ENCODE measurements at regions not wholly inside any gene's neighbourhood (a gene's known extent, or its start where the extent isn't known, plus 50 kb on each side); places are given as distances from the start of the nearest gene placed in this dataset.

DNA sequence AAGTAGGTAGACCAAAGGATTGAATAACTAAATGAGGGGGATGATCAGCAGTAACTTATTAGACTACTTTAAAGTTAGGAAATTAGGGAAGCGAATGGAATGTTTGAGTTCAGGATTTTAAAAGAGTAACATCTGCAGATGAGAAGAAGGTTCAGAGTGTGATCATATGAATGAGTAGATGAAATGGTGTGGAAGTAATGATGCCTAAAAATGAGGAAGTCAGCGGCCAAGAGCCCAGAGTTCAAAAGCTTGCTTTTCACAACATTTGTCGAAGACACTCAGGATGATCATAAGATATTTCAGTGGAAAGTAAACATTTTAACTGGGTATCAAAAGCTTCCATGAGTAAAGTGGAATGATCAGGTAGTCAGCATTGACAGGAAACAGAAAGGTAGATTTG, 299.4 kb downstream of the LRRIQ3 start:
- RAD21 ChIA-PET (ENCODE audit: unreplicated experiment): no interaction called here

DNA sequence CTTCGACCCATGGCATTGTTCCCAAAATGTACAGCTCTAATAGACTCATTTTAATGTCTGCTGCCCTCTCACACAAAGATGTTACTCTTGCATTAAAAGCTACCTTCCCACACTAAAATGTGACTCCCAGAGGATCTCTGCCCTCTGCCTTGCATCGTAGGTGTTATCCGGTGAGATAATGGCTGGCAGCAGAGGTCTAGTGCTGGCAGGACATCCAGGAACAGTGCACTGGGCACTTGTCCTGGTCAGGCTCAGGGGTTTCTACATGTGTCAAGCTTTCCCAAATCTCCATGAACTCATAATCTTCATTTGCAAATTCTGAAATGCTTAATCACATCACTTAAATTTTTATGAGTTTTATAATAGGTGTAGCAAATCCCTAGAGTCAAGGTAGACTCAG, 310.6 kb downstream of the LRRIQ3 start:
- H3K4me2 ChIP-seq (ENCODE audit: control insufficient read depth, insufficient read depth): no peak overlapping the region
- no peaks in the 10 kb centered on the region for H3K79me2 ChIP-seq (ENCODE audit: control insufficient read depth, insufficient read depth, low read length)
- H4K20me1 ChIP-seq (ENCODE audit: control insufficient read depth, insufficient read depth): no peaks in the 10 kb centered on the region
- BruUV-seq (replicated peaks): no TSS peak
- SMC1A ChIA-PET (ENCODE audit: uncharacterized antibody, unreplicated experiment): interaction anchor here (0.9 to 1.5 kb wide), 3 partner anchors 11 to 15 kb away, joined by 3 to 4 read pairs (median 3); no protein-coding TSS in a partner anchor
- FAIRE-seq (no peak), ATAC-seq (no peak), DNase-seq (ENCODE audit: low read depth, low spot score) (no peak)
- CTCF ChIA-PET: no interaction called here
- H3K4me3 ChIP-seq: no peak overlapping the region
- WGBS (ENCODE audit: insufficient coverage, insufficient replicate concordance, low lambda C conversion rate, missing lambda C conversion rate): 31% methylated on average over 3 of the region's 3 CpGs
- no peaks in the 10 kb centered on the region for H3K4me1 ChIP-seq (ENCODE audit: control insufficient read depth, insufficient read depth, low read length)
- intact Hi-C loops (cut with micrococcal nuclease; ENCODE audit: unreplicated experiment) (no loop called here), in situ Hi-C loops (cut with MboI) (no loop called here)
- H3K27me3 ChIP-seq (replicated peaks in 1 of 2; ENCODE audit: control insufficient read depth in 2 of 2, insufficient read depth in 2 of 2, low read length in 1 of 2): no peaks in the 10 kb centered on the region
- POLR2A ChIA-PET: no interaction called here
- H3K9ac ChIP-seq (ENCODE audit: control insufficient read depth, insufficient read depth, low read length): no peak overlapping the region
- no peaks in the 10 kb centered on the region for H3K36me3 ChIP-seq (ENCODE audit: control insufficient read depth in 2 of 2, insufficient read depth in 2 of 2, low read length in 1 of 2)
- H3K27ac ChIP-seq (ENCODE audit: control insufficient read depth, insufficient read depth): no peak overlapping the region
- RAD21 ChIA-PET (ENCODE audit: unreplicated experiment): no interaction called here
- H3K9me3 ChIP-seq (replicated peaks; ENCODE audit: control insufficient read depth, insufficient read depth, low read length): no peaks in the 10 kb centered on the region
- H2AFZ ChIP-seq (ENCODE audit: control insufficient read depth, low read depth, low read length): no peak overlapping the region
- TF ChIP-seq ZNF622 (IDR thresholded peaks at IDR 0.05) (no peak), GABPA (IDR thresholded peaks at IDR 0.05; ENCODE audit: low read depth) (no peak), RCOR1 (conservative IDR thresholded peaks at IDR 0.05; ENCODE audit: low read depth, low read length) (no peak), IKZF2 (IDR thresholded peaks at IDR 0.05) (no peak), RAD51 (IDR thresholded peaks at IDR 0.05) (no peak), SUZ12 (IDR thresholded peaks at IDR 0.05; ENCODE audit: unreplicated experiment) (no peak)
- TF ChIP-seq, protein P1, sequence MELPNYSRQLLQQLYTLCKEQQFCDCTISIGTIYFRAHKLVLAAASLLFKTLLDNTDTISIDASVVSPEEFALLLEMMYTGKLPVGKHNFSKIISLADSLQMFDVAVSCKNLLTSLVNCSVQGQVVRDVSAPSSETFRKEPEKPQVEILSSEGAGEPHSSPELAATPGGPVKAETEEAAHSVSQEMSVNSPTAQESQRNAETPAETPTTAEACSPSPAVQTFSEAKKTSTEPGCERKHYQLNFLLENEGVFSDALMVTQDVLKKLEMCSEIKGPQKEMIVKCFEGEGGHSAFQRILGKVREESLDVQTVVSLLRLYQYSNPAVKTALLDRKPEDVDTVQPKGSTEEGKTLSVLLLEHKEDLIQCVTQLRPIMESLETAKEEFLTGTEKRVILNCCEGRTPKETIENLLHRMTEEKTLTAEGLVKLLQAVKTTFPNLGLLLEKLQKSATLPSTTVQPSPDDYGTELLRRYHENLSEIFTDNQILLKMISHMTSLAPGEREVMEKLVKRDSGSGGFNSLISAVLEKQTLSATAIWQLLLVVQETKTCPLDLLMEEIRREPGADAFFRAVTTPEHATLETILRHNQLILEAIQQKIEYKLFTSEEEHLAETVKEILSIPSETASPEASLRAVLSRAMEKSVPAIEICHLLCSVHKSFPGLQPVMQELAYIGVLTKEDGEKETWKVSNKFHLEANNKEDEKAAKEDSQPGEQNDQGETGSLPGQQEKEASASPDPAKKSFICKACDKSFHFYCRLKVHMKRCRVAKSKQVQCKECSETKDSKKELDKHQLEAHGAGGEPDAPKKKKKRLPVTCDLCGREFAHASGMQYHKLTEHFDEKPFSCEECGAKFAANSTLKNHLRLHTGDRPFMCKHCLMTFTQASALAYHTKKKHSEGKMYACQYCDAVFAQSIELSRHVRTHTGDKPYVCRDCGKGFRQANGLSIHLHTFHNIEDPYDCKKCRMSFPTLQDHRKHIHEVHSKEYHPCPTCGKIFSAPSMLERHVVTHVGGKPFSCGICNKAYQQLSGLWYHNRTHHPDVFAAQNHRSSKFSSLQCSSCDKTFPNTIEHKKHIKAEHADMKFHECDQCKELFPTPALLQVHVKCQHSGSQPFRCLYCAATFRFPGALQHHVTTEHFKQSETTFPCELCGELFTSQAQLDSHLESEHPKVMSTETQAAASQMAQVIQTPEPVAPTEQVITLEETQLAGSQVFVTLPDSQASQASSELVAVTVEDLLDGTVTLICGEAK (IDR thresholded peaks at IDR 0.05; ENCODE audit: borderline replicate concordance): no peak
- TF ChIP-seq, protein P2, sequence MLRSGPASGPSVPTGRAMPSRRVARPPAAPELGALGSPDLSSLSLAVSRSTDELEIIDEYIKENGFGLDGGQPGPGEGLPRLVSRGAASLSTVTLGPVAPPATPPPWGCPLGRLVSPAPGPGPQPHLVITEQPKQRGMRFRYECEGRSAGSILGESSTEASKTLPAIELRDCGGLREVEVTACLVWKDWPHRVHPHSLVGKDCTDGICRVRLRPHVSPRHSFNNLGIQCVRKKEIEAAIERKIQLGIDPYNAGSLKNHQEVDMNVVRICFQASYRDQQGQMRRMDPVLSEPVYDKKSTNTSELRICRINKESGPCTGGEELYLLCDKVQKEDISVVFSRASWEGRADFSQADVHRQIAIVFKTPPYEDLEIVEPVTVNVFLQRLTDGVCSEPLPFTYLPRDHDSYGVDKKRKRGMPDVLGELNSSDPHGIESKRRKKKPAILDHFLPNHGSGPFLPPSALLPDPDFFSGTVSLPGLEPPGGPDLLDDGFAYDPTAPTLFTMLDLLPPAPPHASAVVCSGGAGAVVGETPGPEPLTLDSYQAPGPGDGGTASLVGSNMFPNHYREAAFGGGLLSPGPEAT (IDR thresholded peaks at IDR 0.05; ENCODE audit: low read depth): no peak

More for the DNA sequence above, 299.4 kb downstream of the LRRIQ3 start:
- no peak overlapping the region for H3K27ac ChIP-seq (ENCODE audit: control insufficient read depth, insufficient read depth)
- intact Hi-C loops (cut with micrococcal nuclease; ENCODE audit: unreplicated experiment): no loop called here
- no peaks in the 10 kb centered on the region for H3K36me3 ChIP-seq (ENCODE audit: control insufficient read depth in 2 of 2, insufficient read depth in 2 of 2, low read length in 1 of 2)
- ChIA-PET SMC1A (ENCODE audit: uncharacterized antibody, unreplicated experiment) (interaction anchor here (1.3 to 3.3 kb wide), 3 partner anchors 8 to 59 kb away, joined by 3 to 12 read pairs (median 4); no protein-coding TSS in a partner anchor), CTCF (interaction anchor here (0.7 kb wide), 1 partner anchor 34 kb away, joined by 3 read pairs; no protein-coding TSS in a partner anchor), POLR2A (interaction anchor here (0.5 kb wide), 1 partner anchor 605 kb away, joined by 3 read pairs; no protein-coding TSS in a partner anchor)
- in situ Hi-C loops (cut with MboI): no loop called here
- H3K4me2 ChIP-seq (ENCODE audit: control insufficient read depth, insufficient read depth): no peak overlapping the region
- H4K20me1 ChIP-seq (ENCODE audit: control insufficient read depth, insufficient read depth): no peaks in the 10 kb centered on the region
- no peak overlapping the region for H3K4me3 ChIP-seq
- DNase-seq (ENCODE audit: low read depth, low spot score) (no peak), FAIRE-seq (no peak), ATAC-seq (no peak)
- H3K9me3 ChIP-seq (replicated peaks; ENCODE audit: control insufficient read depth, insufficient read depth, low read length): no peaks in the 10 kb centered on the region
- 63% methylated on average over 3 of the region's 3 CpGs for WGBS (ENCODE audit: insufficient coverage, insufficient replicate concordance, low lambda C conversion rate, missing lambda C conversion rate)
- no TSS peak for BruUV-seq (replicated peaks)
- no peaks in the 10 kb centered on the region for H3K27me3 ChIP-seq (replicated peaks in 1 of 2; ENCODE audit: control insufficient read depth in 2 of 2, insufficient read depth in 2 of 2, low read length in 1 of 2)
- H3K79me2 ChIP-seq (ENCODE audit: control insufficient read depth, insufficient read depth, low read length): no peaks in the 10 kb centered on the region
- TF ChIP-seq EP300 (IDR thresholded peaks at IDR 0.05; ENCODE audit: borderline replicate concordance in 1 of 2, control insufficient read depth in 1 of 2, low read depth in 2 of 2, low read length in 2 of 2): no peak
- 0 out of 2 replicates have a peak, but pooled peaks have one; percentile 18 for TF ChIP-seq SPI1 (IDR thresholded peaks at IDR 0.05; ENCODE audit: borderline replicate concordance, insufficient read depth, low read depth, low read length)
- peak; percentile 73 for TF ChIP-seq ZNF24 (IDR thresholded peaks at IDR 0.05)
- H3K9ac ChIP-seq (ENCODE audit: control insufficient read depth, insufficient read depth, low read length): no peak overlapping the region
- no peak overlapping the region for H2AFZ ChIP-seq (ENCODE audit: control insufficient read depth, low read depth, low read length)
- H3K4me1 ChIP-seq (ENCODE audit: control insufficient read depth, insufficient read depth, low read length): no peaks in the 10 kb centered on the region
